Inflammatory macrophage treated with lipopolysaccharide for 1 hour (primary cell): ENCODE measurements at regions not wholly inside any gene's neighbourhood (a gene's known extent, or its start where the extent isn't known, plus 50 kb on each side); places are given as distances from the start of the nearest gene placed in this dataset.

Experiments
- DNase-seq, 2 donors: peaks; one replicate each; pipeline ENCODE4 v3.0.0-alpha.2; 2020 to 2022

DNA sequence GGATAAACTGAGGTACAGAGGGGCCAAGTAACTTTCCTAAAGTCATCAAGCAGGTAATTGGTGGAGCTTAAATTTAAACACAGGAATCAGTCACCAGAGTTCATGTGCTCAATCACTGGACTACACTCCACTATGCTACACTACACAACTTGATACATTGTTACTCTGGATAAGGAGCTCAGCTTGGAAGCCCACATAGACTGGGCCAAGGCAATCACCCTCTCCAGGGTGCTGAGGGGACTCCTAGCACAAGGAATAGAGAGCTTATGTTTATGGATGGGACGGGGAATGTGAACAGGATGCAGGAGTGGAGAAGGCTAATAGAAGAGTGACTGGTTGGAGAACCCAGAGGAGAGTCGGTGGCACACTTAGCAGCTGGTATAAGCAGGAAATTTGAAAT lies 113.5 kb upstream of the NFIB start:
- no peak for DNase-seq

DNA sequence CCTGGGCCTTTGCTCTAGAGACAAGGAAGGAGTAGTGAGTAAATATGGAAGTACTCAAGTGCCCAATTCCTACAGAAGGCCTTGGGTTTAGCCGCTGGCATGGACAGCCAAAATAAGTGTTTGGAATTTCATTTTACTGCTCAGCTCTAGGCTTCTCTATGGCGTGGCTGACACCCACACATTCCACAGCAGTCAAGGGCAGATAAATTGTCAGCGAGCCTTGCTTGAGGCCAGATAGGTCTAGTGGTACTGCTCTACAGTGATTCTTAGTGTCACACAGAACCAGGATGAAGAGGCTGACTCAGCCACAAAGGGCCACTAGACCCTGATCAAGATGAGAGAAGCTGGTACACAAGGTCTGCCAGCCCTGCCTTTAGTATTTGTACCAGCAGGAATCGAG lies 111.0 kb upstream of the NFIB start:
- no peak for DNase-seq

DNA sequence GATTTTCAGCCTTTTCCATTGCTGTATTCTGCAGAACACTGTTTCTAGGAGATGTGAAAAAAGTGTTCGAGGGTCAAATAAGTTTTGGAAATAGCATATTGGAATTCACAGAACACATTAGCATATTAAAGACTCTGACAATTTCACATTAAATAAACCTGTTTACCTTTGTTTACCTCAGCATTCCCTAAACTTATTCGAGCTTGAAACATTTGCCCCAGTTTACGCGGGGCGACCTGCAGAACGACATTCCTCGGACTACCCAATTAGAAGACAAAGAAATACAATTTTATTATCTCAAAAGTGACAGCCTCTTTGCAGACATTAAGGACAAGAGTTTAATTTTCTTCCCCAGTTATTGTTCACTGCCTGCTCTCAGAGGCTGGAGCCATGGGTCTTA lies 110.3 kb upstream of the NFIB start:
- DNase-seq, result no peak

- no peak for DNase-seq
Measured at GRCh38 chr9:14423815-14424261, 109.9 kb upstream of the NFIB start.

DNA sequence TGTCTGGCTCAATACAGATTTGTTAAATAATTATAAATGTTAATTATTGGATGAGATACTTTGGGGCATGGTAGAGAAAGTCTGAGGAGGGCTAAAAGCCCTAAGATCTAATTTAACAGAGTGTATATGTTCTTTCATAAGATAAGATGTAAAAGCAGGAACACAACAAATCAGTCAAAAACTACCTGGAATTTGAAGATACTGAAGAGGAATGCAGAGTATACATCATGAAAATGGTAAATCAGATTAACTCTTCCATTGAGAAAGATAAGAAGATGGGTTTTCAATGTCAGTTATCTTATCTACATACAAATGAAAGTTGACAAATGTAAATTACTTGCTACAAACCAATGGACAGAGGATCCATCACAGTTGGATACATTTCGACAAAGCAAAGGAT lies 107.3 kb upstream of the NFIB start:
- no peak for DNase-seq

GRCh38 chr9:14418941-14419937 lies 105.3 kb upstream of the NFIB start:
- DNase-seq, result no peak

GRCh38 chr9:14418301-14418940 lies 104.5 kb upstream of the NFIB start:
- DNase-seq, result no peak

GRCh38 chr9:14417237-14417636 lies 103.3 kb upstream of the NFIB start:
- no peak for DNase-seq

GRCh38 chr9:14415947-14416346 lies 102.0 kb upstream of the NFIB start:
- DNase-seq, result no peak

DNA sequence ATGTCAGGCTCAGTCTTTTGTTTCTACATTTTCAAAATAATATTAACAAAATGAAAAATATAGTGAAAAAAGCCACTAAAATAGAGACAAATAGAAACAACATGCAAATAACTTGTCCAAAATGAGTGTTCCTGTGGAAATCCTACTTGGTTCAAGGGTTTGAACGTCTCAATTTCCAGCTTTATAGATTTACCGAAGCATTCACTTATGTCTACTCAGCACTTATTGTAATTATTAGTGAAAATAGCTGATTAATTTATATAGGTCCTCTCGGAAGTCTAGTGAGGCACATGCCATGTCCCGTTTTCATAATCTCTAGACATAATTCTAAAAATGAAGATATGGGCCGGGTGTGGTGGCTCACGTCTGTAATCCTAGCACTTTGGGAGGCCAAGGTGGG lies 99.9 kb upstream of the NFIB start:
- no peak for DNase-seq

- no peak for DNase-seq
Measured at GRCh38 chr9:14412775-14413174, 98.8 kb upstream of the NFIB start.

DNA sequence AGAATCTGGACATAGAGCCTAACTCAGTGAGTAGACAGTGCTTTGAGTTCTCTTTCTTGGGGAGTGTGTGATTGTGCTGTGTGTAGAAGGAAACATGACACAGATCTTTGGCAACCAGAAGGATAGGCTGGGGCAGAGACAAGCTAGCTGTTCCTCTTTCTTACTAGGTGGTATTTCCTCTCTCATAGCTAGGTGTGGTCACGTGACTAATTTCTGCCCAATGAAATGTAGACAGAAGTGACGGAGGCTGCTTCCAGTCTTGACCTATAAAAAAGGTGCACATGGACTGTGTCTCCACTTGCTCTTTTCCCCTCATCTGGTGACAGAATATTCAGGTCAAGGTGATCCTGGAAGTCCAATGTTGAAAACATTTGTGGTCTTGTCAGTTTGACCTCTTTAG lies 92.5 kb upstream of the NFIB start:
- DNase-seq, result no peak

- no peak for DNase-seq
Measured at GRCh38 chr9:14405176-14405706, 91.3 kb upstream of the NFIB start.

DNA sequence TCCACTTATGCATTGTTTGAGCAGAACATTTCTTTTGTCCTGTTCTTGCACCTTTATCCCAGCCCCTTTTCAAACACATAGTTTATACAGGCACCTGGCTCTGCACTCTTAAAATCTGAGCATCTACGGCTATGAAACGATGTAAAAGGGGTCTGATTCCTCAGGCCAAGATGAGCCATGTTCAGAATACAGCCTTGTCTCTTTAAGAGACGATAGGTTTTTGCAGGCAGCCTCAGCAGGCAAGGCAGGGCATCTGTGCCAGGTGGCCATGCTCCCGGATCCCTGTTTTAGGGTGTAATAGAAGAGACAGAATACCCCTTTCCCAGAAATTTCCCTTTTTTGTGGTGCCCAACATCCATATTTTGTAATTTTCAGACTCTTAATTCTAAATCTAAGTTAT lies 89.1 kb upstream of the NFIB start:
- no peak for DNase-seq

DNA sequence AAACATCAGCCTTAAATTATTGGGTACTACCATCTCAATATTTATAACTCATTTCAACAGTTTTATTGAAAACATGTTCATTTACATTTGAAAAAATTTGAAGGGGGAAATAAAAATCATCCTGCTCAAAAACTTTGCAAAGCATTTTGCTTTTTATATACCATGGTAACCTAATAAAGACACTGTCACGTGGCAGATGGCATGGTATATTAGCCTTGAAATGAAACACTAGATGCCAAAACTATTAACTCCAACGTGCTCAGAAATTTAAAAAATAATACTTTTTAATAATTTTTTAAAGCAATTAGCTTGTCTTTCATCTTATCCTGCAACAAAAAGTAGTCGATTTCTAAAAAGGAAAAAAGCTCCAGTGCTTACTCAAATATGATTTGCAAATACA lies 88.6 kb upstream of the NFIB start:
- DNase-seq, result no peak

DNA sequence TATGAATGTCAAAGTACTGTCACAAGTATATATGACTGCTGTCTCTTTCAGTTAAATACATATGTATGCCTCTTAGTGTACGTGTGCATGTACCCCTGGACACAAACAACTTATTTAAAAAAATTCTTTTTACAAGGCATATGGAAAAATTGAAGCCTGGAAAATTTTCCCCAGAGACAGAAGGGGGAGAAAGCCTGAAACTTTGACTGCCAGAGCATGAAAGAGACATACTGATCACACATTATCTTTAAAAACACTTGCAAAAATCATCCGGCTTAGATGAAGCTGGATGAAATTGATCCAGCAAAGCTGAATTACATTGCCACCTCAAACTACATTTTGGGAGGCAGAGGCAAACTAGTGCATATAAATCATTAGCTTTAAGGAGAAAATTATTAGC lies 88.0 kb upstream of the NFIB start:
- DNase-seq, result no peak

- no peak for DNase-seq
Measured at GRCh38 chr9:14400658-14400995, 86.7 kb upstream of the NFIB start.

- no peak for DNase-seq
Measured at GRCh38 chr9:14399756-14400657, 86.1 kb upstream of the NFIB start.

GRCh38 chr9:14398473-14398872 lies 84.5 kb upstream of the NFIB start:
- no peak for DNase-seq

- DNase-seq, result no peak
Measured at GRCh38 chr9:14396171-14396570, 82.2 kb upstream of the NFIB start.

DNA sequence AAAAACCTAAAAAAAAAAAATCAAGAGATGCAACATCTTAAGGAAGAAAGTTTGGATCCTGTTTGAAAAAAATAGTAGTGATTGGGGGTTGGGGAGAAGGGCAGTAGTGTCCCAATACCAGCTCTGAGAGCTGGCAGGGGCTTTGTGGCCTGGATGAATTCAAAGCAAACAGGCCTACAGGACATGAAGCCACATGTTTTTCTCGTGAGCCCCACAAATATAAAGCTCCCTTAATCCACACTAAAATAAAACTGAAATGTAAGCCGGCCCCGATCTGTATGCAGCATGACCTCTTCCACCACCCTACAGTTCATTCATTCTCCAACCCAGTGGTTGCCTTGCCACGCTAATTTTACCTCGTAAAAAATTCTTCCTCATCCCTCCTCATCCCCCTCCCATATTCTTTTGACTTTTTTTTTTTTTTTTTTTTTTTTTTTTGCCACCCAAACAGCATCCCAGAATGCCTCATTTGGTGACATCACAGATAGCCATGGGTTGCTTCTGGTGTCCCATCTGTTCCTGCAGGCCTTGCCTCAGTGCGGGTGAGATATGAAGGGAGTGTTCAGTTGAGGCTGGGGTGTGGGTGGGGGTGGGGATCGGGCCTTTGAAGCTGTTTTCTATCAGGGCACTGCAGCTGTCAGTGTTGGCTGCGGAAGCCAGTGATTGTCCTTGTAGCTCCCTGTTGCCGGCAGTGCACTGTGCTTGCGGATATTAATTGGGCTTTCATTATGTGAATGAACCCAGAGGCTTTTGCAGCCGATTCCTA lies 81.6 kb upstream of the NFIB start:
- DNase-seq, result no peak

DNA sequence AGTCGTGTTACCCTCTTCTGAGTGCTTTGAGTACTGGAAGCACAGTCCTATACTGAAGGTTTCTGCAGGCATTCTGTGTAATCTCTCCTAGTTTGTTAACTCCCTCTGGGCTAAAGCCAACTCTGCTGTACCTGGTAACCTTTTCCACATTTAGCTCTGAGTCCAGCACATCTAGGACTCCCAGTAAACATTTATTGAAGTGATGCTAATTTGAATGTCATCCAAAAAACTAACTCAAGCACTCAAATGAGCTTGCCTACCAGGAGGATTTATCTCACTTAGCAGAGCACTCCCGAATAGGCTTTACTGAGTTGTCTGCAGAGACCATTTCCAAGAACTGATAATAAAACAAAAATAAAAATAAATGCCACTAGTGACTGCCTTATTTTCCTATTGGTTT lies 79.5 kb upstream of the NFIB start:
- no peak for DNase-seq
